ENCODE measurements at regions not wholly inside any gene's neighbourhood (a gene's known extent, or its start where the extent isn't known, plus 50 kb on each side); places are given as distances from the start of the nearest gene placed in this dataset.
"Not testable (repeated sequence)": the region's sequence is repeated elsewhere in the genome, so short reads cannot be mapped to it uniquely, and the experiment has no call there.

- H3K27me3 Mint-ChIP-seq (ENCODE audit: low read depth in 2 of 2); intact Hi-C loops (cut with micrococcal nuclease); DNase-seq; H3K27ac Mint-ChIP-seq; H3K4me1 ChIP-seq (ENCODE audit: control insufficient read depth, insufficient read depth, low read length); H3K9me3 ChIP-seq (ENCODE audit: control insufficient read depth, insufficient read depth, low read length); H3K27ac ChIP-seq (ENCODE audit: low read length); ATAC-seq; H3K4me1 Mint-ChIP-seq; H3K36me3 ChIP-seq (ENCODE audit: control insufficient read depth, insufficient read depth, low read length); H3K36me3 Mint-ChIP-seq; H3K4me3 Mint-ChIP-seq; H3K27me3 ChIP-seq (ENCODE audit: control insufficient read depth, insufficient read depth, low read length); H3K4me3 ChIP-seq (ENCODE audit: low read length): not testable (repeated sequence)
- peaks cover 9 to 11% of the 10 kb centered on the region in 2 donors for H3K9me3 Mint-ChIP-seq
- 55% methylated on average over 2 of the region's 5 CpGs for WGBS (ENCODE audit: insufficient coverage)
These were observed 573.0 kb downstream of the CWH43 start for GRCh38 chr4:49558916-49559676.

GRCh38 chr4:49560131-49560816, 574.2 kb downstream of the CWH43 start:
- no CpG with 5 or more reads among the region's 9 CpGs for WGBS (ENCODE audit: insufficient coverage)
- H3K36me3 Mint-ChIP-seq; H3K9me3 ChIP-seq (ENCODE audit: control insufficient read depth, insufficient read depth, low read length); H3K4me3 Mint-ChIP-seq; H3K27me3 Mint-ChIP-seq (ENCODE audit: low read depth in 2 of 2); H3K27me3 ChIP-seq (ENCODE audit: control insufficient read depth, insufficient read depth, low read length); intact Hi-C loops (cut with micrococcal nuclease); H3K36me3 ChIP-seq (ENCODE audit: control insufficient read depth, insufficient read depth, low read length); H3K27ac Mint-ChIP-seq; ATAC-seq; DNase-seq; H3K4me1 Mint-ChIP-seq; H3K9me3 Mint-ChIP-seq; H3K4me1 ChIP-seq (ENCODE audit: control insufficient read depth, insufficient read depth, low read length); H3K4me3 ChIP-seq (ENCODE audit: low read length); H3K27ac ChIP-seq (ENCODE audit: low read length): not testable (repeated sequence)

GRCh38 chr4:49560883-49561282, 574.8 kb downstream of the CWH43 start:
- ATAC-seq, H3K4me1 Mint-ChIP-seq: not testable (repeated sequence)

GRCh38 chr4:49570248-49570647, 584.2 kb downstream of the CWH43 start:
- peaks cover 15 to 28% of the 10 kb centered on the region in 2 donors for H3K9me3 Mint-ChIP-seq
- H3K4me3 ChIP-seq (ENCODE audit: low read length); H3K4me3 Mint-ChIP-seq; DNase-seq; H3K4me1 Mint-ChIP-seq; intact Hi-C loops (cut with micrococcal nuclease); H3K4me1 ChIP-seq (ENCODE audit: control insufficient read depth, insufficient read depth, low read length); H3K27me3 Mint-ChIP-seq (ENCODE audit: low read depth in 2 of 2); ATAC-seq; H3K27ac ChIP-seq (ENCODE audit: low read length); H3K36me3 ChIP-seq (ENCODE audit: control insufficient read depth, insufficient read depth, low read length); H3K27me3 ChIP-seq (ENCODE audit: control insufficient read depth, insufficient read depth, low read length); H3K27ac Mint-ChIP-seq; H3K36me3 Mint-ChIP-seq: not testable (repeated sequence)
- WGBS (ENCODE audit: insufficient coverage): 29% methylated on average over 2 of the region's 2 CpGs
- H3K9me3 ChIP-seq (ENCODE audit: control insufficient read depth, insufficient read depth, low read length): peaks cover 21% of the 10 kb centered on the region

More at GRCh38 chr4:49560883-49561282, 574.8 kb downstream of the CWH43 start:
- H3K27ac ChIP-seq (ENCODE audit: low read length); H3K36me3 Mint-ChIP-seq; H3K4me3 ChIP-seq (ENCODE audit: low read length); H3K27me3 ChIP-seq (ENCODE audit: control insufficient read depth, insufficient read depth, low read length); intact Hi-C loops (cut with micrococcal nuclease); H3K4me3 Mint-ChIP-seq; H3K27ac Mint-ChIP-seq; DNase-seq; H3K27me3 Mint-ChIP-seq (ENCODE audit: low read depth in 2 of 2); H3K4me1 ChIP-seq (ENCODE audit: control insufficient read depth, insufficient read depth, low read length); H3K36me3 ChIP-seq (ENCODE audit: control insufficient read depth, insufficient read depth, low read length); H3K9me3 ChIP-seq (ENCODE audit: control insufficient read depth, insufficient read depth, low read length); H3K9me3 Mint-ChIP-seq: not testable (repeated sequence)
- 32% methylated on average over 3 of the region's 3 CpGs for WGBS (ENCODE audit: insufficient coverage)

- H3K4me3 ChIP-seq (ENCODE audit: low read length); H3K36me3 Mint-ChIP-seq; H3K4me1 Mint-ChIP-seq; H3K27me3 Mint-ChIP-seq (ENCODE audit: low read depth in 2 of 2); DNase-seq; H3K4me3 Mint-ChIP-seq; intact Hi-C loops (cut with micrococcal nuclease); H3K36me3 ChIP-seq (ENCODE audit: control insufficient read depth, insufficient read depth, low read length); H3K4me1 ChIP-seq (ENCODE audit: control insufficient read depth, insufficient read depth, low read length); H3K27ac ChIP-seq (ENCODE audit: low read length); ATAC-seq; H3K27ac Mint-ChIP-seq; H3K27me3 ChIP-seq (ENCODE audit: control insufficient read depth, insufficient read depth, low read length): not testable (repeated sequence)
- H3K9me3 ChIP-seq (ENCODE audit: control insufficient read depth, insufficient read depth, low read length): peaks cover 39% of the 10 kb centered on the region
- peaks cover 19 to 38% of the 10 kb centered on the region in 2 donors for H3K9me3 Mint-ChIP-seq
- 38% methylated on average over 2 of the region's 2 CpGs for WGBS (ENCODE audit: insufficient coverage)
These were observed 587.7 kb downstream of the CWH43 start for GRCh38 chr4:49573666-49574215.

GRCh38 chr4:49575250-49575649, 589.2 kb downstream of the CWH43 start:
- H3K9me3 Mint-ChIP-seq: peaks cover 15 to 32% of the 10 kb centered on the region in 2 donors
- H3K4me3 Mint-ChIP-seq; H3K36me3 Mint-ChIP-seq; DNase-seq; H3K36me3 ChIP-seq (ENCODE audit: control insufficient read depth, insufficient read depth, low read length); H3K27me3 ChIP-seq (ENCODE audit: control insufficient read depth, insufficient read depth, low read length); H3K27me3 Mint-ChIP-seq (ENCODE audit: low read depth in 2 of 2); H3K27ac ChIP-seq (ENCODE audit: low read length); H3K27ac Mint-ChIP-seq; H3K4me1 Mint-ChIP-seq; ATAC-seq; H3K4me3 ChIP-seq (ENCODE audit: low read length); H3K4me1 ChIP-seq (ENCODE audit: control insufficient read depth, insufficient read depth, low read length); intact Hi-C loops (cut with micrococcal nuclease): not testable (repeated sequence)
- H3K9me3 ChIP-seq (ENCODE audit: control insufficient read depth, insufficient read depth, low read length): peaks cover 47% of the 10 kb centered on the region
- 45% methylated on average over 4 of the region's 4 CpGs for WGBS (ENCODE audit: insufficient coverage)

GRCh38 chr4:49578371-49578770, 592.3 kb downstream of the CWH43 start:
- H3K27ac Mint-ChIP-seq; H3K4me3 Mint-ChIP-seq; ATAC-seq; H3K4me3 ChIP-seq (ENCODE audit: low read length); H3K36me3 ChIP-seq (ENCODE audit: control insufficient read depth, insufficient read depth, low read length); intact Hi-C loops (cut with micrococcal nuclease); DNase-seq; H3K36me3 Mint-ChIP-seq; H3K27me3 Mint-ChIP-seq (ENCODE audit: low read depth in 2 of 2); H3K4me1 Mint-ChIP-seq; H3K27me3 ChIP-seq (ENCODE audit: control insufficient read depth, insufficient read depth, low read length); H3K4me1 ChIP-seq (ENCODE audit: control insufficient read depth, insufficient read depth, low read length); H3K27ac ChIP-seq (ENCODE audit: low read length): not testable (repeated sequence)
- H3K9me3 Mint-ChIP-seq: peaks cover 6 to 25% of the 10 kb centered on the region in 2 donors
- WGBS (ENCODE audit: insufficient coverage): 64% methylated on average over 4 of the region's 5 CpGs
- peaks cover 47% of the 10 kb centered on the region for H3K9me3 ChIP-seq (ENCODE audit: control insufficient read depth, insufficient read depth, low read length)
